DMS53 (cell line): ENCODE measurements at regions not wholly inside any gene's neighbourhood (a gene's known extent, or its start where the extent isn't known, plus 50 kb on each side); places are given as distances from the start of the nearest gene placed in this dataset.
"Not testable (repeated sequence)": the region's sequence is repeated elsewhere in the genome, so short reads cannot be mapped to it uniquely, and the experiment has no call there.

ENCODE experiments used
- DNase-seq: peaks from one replicate; lab custom pipeline; 2025; lab: John Stamatoyannopoulos, UW

DNA sequence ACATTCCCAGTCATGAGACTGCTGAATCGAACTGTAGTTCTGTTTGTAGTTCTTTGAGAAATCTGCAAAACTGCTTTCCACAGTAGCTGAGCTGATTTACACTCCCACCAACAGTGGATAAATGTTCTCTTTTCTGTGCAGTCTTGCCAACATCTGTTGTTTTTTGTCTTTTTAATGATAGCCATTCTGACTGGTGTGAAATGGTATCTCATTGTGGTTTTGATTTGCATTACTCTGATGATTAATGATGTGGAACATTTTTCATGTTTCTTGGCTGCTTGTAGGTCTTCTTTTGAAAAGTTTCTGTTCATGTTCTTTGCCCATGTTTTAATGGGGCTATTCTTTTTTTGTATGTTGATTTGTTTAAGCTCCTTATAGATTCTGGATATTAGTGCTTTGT is 187.3 kb upstream of the TLE4 start:
- DNase-seq: no peak

DNA sequence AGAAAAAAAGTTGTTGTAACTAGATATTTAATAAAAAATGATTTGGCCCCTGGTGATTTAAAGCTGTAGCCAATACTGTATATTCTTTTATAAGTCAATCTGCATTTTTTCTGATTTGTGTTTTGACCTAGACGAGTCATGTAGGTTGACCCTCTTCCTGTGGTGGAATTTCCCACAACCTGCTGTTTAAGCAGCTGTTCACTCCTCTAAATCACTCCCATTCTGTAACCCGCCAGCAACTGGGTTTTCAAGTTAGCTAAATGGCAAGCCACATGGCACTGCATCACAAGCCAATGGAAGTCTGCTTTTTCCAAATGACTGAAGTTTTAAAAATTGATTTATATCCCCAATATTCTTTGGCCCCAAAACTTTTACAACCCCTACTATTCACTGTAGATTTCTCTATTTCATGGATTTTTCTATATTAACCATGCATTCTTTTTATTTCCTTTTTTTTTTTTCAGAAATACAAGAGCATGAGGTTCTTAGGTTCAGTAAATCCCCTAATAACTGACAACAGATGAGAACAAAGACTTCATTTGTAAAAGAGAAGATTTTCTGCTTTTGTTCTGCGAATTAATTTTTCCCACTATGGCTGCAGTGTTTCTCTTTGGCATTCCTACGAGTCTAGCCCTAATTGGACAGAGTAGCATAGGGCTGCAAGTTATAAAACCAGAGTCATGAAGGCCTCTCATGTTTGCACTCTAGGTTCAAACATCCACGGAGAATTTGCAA is 184.5 kb upstream of the TLE4 start:
- no peak for DNase-seq

DNA sequence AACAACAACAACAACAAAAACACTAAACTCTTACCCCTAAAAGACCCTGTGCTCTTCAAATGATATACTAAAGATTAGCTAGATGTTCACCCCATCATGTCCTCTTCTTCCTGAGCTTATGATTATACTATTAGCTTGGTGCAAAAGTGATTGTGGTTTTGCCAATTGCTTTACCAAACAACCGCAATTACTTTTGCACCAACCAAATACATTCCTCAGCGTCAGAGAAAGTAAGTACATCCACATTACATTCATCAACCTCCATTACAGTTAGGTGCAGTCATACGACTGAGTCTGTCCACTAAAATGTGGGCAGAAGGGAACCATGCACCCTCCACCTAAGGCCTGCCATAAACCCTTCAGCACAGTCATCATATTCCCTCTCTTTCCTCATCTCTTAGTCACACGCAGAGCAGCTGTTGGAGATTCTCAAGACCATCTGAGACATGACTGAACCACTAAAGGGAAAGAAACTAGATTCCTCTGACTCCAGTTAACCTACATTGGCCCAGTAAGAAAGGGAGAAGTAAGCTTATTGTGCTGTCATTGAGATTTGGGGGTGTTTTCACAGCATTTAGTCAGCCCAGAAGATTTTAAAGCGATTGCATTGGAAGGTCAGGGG is 181.6 kb upstream of the TLE4 start:
- DNase-seq: no peak

DNA sequence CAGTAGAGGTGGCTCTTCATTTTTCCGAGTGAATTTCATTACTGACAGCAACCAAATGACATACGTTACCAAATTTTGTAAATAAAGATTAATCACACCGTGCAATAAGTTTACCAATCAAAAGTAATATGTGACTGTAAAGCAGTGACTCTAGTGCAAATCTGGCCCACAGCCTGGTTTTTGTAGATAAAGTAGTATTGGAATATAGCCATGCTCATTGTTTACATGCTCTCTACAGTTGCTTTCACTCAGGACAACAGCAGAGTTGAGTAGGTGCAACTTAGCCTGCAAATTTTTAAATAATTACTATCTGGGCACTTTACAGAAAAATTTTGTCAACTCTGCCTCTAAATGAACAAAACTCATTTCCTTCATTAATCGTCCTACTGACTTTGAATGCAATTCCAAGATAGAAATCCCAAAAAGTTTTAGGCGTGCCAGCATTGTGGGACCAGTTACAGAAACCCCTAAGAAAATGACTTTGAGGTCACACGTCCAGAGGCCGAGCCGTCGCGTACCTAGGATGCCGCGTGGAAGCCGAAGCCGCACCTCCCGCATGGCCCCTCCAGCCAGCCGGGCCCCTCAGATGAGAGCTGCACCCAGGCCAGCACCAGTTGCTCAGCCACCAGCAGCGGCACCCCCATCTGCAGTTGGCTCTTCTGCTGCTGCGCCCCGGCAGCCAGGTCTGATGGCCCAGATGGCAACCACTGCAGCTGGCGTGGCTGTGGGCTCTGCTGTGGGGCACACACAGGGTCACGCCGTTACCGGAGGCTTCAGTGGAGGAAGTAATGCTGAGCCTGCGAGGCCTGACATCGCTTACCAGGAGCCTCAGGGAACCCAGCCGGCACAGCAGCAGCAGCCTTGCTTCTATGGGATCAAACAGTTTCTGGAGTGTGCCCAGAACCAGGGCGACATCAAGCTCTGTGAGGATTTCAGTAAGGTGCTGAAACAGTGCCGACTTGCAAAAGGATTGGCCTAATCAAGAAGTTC is 180.7 kb upstream of the TLE4 start:
- no peak for DNase-seq

DNA sequence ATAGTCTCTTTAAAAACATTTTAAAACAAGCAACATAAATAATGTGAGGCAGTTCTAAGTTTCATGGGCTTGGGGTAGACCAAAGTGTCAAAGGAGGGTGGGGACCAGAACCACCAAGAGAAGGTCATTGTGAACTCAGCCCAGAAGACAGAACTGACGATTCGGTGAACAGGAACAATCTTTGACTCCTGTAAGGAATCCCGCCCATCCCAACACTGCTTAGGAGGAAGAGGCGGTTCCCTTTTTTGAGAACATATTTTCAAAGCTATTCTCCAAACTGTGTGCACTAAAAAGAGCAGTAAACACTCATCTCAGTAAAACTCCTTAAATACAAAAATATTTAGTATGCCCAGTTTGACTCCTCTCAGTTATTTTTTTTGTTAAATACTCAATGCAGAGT is 176.5 kb upstream of the TLE4 start:
- no peak for DNase-seq

DNA sequence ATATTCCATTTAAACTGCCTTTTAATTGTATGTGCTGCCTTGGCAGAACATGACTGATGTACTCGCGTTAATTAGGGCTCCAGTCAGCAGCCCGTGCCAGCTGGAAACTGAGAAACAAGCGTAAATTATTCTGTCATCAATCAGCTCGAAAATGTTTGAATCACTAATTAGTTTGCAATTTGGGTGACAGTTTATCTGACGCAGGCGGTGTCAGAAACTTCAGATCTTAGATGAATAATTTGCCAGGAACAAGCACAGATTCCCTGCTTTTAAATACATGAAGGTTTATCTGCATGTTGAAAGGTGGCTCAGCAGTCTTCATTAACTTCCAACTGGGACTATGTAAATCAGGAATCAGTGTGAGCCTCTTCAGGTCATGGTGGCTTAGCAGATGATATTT is 176.0 kb upstream of the TLE4 start:
- DNase-seq: no peak

DNA sequence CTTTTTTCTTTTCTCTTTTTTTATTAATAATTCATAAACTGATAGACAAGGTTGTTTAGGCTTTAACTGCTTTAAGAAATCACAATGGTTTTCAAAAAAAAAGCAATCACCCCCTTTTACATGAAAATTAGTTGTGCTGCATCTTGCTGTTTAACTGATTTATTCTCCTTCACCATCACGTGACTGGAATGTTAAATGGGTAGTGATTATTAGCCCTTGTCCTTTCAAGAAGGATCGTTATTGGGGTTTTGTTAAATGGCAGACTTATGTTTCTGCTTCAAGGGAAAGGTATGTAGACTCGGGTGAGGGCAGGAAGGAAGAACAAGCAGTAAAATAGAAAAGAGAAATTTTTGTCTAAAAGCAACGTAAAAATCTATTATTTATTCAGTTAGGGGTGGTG is 175.6 kb upstream of the TLE4 start:
- DNase-seq: no peak

DNA sequence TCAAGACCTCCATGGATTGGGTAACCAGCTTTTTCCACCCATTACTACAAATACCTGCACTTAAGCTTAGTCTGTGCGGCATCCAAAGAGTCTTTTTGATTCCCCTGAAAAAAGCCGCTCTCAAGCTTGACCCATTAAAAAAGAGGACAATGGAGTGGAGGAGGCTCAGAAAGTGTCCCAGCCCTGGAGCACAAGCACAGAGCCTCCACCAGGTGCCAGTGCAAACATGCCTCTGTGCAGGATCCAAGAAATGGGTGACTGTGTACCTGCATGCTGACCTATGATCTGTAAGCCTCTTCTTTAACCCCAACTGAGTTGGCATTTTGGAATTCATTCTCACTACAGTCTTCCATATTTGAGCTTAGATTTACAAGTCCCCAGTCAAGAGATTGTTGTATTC is 168.3 kb upstream of the TLE4 start:
- peak; percentile 15 for DNase-seq

DNA sequence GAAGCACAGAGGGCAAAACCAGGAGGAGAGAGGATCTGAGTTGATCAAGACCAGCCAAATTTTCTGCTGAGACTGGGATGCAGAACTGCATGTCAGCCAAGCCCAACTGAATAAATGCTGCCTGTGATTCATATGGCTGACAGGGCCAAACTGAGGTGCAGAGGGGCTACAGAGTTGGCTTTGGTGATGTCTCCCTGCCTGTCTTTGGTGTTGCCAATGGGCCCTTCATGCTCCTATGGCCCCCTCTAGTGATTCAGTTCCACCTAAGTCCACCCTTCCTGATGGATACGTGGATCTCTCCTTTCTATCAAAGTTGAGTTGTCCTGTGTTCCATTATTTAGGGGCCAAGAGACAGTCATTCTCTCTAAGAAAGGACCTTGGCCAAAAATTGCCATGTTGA is 163.6 kb upstream of the TLE4 start:
- DNase-seq: peak; percentile 23

DNA sequence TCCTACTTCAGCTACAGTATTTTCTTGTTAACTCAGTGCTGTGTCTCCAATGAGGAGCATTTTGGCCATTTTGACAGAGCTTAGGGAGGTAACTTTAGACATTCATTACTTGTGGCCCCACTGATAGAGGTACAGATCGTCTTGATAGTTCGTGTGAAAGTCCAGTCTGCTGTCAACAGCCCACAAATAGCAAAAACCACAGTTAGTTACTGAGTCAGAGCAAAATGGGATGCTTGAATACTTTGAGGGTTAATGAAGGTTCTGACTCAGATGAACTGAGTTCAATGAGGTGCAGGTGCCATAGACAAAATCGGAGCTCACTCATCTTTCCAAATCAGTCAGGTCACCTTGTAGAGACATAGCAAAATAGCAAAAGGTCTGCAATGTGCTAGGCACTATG is 163.1 kb upstream of the TLE4 start:
- no peak for DNase-seq

DNA sequence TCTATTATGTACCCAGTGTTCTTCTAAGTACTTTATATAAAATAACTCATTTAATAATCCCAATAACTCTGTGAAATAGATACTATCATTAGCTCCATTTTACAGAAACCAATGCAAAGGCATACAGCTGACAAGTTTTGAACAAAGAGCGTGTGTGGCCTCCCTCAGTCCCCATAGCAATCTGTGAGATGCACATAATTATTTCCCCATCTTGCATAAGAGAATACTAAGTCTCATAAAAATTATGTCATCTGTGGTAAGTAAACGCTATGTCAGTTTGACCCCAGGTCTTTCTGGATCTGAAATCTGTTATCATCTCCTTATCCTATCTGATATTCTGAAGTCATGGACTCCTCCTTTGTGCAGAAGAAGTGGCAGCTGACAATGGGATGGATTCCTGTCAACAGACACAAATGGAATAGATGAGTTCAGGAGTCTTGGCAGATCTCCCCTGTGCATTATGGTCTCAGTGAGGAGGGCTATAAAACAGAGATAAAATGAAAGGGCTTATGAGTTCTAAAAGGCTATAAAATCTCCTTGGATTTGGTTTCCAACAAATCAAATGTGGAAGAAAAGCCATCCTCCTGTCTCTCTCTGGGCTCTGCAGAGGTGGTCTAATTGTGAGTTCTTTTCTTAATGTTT is 162.5 kb upstream of the TLE4 start:
- no peak for DNase-seq

DNA sequence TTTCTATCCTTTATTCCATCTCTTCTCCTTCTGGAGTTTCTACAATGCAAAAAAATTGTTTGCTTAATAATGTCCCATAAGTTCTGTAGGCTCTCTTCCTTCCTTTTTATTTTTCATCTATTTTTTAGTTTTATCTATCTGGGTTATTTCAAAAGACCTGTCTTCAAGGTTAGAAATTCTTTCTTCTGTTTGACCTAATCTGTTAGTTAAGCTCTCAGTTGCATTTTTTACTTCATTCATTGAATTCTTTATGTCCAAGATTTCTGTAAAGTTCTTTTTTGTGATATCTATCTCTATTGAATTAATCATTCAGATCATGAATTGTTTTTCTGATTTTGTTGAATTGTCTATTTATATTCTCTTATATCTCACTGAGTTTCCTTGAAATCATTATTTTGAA is 145.9 kb upstream of the TLE4 start:
- no peak for DNase-seq

DNA sequence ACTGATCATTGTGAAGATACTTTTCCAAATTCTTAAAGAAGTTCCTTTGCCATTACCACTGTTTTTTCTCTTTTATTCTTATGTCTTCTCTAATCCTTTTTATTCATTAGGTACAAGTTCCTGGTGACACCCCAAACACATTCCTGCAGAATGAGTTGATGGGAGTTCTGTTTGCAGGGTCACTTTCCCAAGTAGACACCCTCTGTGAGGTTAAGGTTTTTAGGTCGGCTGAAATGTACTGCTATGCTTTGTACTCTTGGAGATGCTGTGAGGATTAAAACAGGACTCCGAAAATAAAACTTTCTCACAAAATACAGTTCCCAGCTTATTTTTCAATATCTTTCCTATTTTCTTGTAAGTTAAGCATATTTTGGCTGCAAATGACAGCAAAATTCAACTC is 143.3 kb upstream of the TLE4 start:
- DNase-seq: no peak

DNA sequence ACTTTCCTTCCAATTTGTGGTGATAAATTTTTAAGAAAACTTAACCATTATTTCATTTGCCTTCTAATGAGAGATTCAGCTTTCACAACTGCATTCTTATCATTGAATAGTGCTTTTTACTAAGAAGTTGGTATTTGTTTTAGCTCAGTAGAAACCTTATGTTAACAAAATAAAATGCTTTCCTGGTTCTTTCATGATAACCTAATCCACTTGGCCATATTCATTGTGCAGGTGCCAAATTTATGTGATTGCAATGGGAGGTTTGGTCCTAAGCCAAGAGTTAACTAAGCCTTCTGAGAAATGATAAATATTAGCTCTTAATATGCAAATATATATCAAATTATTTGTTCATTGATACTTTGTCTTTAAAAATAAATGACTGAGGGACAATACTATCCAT is 141.1 kb upstream of the TLE4 start:
- no peak for DNase-seq

DNA sequence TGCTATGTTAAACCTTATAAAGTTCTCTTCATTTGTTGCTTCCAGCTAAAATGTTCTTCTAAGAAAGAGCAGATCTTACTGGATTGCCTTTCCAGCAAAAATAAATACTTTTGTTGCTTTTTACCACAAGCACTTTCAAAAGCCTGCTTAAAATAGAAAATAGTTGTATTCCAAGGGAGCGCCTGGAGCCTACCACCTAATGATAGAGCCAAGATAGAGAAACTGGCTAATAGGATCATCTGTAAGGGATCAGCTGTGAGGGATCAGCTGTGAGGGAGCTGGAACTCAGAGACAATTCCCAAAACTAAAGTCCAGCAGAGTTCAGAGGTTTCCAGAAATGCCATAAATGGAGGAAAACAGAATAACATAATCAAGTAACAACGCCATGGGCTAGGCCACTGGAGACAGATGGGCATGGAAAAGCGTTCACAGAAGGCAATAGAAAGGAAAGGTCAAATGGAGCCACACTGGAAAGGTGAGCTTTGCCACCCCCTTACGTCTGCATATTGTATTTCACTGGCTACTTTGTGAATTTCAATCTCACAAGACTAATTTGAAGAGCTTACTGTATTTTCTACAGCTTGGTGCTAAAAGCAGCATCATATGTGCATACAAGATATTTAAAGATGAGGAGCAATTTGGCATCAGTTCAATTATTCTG is 140.6 kb upstream of the TLE4 start:
- DNase-seq: peak; percentile 23

DNA sequence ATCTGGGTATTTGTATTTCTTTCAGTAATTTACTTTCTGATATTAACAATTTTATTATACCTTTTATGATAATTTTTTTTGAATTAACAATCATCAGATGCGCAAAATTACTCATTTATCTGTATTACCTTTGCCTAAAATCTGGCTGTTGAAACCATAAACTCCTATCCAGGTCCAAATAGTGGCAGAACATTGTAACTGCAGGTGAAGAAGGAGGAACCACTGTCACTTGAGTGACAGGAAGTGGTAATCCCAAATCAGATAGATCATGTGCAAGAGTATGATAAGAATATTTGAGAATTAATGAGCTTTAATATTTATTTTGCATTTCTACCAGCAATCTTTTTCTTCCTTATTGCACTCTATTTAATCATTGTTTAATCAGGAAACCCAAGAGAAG is 139.3 kb upstream of the TLE4 start:
- peak; percentile 43 for DNase-seq

DNA sequence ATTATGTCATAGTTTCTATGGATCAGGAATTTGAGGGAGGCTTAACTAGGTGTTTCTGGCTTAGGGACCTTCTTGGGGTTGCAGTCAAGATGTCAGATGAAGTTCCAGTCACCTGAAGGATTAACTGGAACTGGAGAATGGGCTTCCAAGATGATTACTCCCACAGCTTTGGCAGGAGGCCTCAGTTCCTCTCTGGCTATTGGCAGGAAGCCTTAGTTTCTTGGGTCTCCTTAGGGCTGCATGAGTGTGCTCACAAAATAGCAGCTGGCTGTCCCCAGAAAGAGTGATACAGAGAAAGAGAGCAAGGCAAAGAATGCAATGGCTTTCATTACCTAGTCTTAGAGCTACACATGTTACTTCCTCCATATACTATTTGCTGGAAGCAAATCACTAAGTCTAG is 138.1 kb upstream of the TLE4 start:
- DNase-seq: no peak

DNA sequence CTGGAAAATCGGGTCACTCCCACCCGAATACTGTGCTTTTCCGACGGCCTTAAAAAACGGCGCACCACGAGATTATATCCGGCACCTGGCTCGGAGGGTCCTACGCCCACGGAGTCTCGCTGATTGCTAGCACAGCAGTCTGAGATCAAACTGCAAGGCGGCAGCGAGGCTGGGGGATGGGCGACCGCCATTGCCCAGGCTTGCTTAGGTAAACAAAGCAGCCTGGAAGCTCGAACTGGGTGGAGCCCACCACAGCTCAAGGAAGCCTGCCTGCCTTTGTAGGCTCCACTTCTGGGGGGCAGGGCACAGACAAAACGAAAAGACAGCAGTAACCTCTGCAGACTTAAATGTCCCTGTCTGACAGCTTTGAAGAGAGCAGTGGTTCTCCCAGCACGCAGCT is 132.5 kb upstream of the TLE4 start:
- DNase-seq: not testable (repeated sequence)

DNA sequence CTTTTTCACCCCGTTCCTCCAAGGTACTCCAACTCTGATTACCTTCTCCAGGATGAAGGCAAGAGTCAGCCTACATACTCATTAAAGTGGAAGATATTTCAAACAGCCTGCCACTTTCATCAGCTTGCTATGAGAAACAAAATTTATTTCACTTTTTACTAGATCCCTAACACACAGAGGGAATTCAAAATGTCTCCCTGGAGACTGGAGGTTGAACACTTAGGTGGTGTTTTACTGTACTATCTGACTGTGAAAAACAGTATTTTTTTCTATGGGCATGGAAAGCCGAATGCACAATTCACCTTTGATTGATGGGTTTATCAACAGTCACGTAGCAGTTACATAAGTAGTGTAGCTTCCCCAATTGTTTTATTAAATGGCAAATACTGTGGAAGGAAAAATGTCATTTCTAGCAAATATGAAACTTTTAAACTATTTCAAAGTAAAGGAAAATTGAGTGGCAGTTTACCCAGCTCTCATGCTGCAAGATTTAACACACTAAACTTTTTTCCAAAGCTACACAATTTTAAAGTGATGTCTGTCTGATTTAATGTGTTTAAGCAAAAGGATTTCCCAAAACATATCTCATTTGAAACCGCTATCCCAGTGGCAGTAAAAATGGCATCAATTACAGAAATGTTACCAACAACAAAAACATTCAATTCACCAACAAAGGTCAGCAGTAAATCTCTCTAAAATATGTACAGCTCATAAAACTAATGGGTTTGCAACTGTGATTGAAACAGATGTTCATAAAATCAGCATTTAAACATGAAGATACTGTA is 125.0 kb upstream of the TLE4 start:
- no peak for DNase-seq

DNA sequence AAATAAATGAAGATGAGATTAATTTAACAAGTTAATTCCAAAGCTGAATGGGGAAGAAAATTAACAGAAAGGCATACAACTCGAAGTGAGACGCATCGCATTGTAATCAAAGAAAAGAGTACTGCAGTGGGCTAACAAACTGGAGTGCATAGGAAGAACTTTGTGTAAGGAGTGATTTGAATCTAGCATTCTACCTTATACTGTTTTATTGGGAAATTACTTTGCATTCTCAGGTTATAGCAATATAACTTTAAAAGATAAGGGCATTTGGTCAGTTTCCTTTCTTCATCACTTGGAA is 124.5 kb upstream of the TLE4 start:
- DNase-seq: no peak

DNA sequence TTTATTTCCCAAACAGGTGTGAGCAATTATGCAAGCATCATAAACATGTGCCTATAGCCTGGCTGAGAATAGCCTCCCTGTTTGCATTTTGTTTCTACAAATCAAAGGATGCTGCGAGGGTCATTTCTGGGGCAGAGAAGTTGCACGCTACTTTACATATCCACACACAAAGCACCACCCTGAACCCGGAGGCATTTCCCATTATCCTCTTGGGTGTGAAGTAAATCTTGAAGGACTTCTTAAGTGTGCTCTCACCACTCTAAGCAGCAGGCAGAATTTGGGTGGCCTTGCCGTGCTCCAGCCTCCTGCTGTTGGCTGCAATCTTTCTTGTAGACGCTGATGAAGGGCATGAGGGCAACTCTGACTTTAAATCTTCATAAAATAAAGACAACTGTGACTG is 124.0 kb upstream of the TLE4 start:
- DNase-seq: no peak
